ENCODE measurements at regions not wholly inside any gene's neighbourhood (a gene's known extent, or its start where the extent isn't known, plus 50 kb on each side); places are given as distances from the start of the nearest gene placed in this dataset.

DNA sequence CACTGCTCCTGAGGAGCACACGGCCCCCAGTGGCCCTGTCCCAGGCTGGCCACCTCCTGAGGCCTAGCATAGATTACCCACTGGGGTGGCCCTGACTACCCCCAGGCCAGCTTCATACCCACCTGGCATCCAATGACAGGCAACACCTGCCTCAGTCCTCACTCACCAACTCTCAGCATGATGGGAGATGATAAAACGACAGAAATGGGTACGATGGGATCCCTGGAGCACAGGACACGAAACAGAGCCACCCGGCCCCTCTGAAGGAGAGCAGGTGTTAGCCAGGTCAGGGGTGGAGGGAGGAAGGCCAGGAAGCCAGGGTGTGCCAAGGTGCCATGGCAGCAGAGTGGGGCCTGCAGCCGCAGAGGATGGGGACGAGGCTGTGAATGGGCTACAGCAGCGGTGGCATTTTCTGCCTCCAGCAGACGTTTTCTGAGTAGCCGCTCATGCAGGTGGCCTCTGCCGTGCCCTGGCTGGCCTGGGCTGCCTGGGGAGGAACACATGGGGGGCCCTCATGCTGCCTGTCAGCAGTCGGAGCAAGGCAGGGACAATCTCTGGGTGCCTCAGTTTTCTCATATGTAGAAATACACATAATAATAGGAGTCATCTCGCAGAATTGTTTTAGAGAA, 50.2 kb upstream of the FGF3 start:
- TF ChIP-seq, protein P1, sequence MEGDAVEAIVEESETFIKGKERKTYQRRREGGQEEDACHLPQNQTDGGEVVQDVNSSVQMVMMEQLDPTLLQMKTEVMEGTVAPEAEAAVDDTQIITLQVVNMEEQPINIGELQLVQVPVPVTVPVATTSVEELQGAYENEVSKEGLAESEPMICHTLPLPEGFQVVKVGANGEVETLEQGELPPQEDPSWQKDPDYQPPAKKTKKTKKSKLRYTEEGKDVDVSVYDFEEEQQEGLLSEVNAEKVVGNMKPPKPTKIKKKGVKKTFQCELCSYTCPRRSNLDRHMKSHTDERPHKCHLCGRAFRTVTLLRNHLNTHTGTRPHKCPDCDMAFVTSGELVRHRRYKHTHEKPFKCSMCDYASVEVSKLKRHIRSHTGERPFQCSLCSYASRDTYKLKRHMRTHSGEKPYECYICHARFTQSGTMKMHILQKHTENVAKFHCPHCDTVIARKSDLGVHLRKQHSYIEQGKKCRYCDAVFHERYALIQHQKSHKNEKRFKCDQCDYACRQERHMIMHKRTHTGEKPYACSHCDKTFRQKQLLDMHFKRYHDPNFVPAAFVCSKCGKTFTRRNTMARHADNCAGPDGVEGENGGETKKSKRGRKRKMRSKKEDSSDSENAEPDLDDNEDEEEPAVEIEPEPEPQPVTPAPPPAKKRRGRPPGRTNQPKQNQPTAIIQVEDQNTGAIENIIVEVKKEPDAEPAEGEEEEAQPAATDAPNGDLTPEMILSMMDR (IDR thresholded peaks at IDR 0.05; ENCODE audit: control insufficient read depth, insufficient read depth, low read depth, low read length, missing control alignments) = no peak
- no peak overlapping the region for H3K4me3 ChIP-seq (ENCODE audit: control insufficient read depth, low read depth, low read length)
- DNase-seq (ENCODE audit: low read depth) = no peak

DNA sequence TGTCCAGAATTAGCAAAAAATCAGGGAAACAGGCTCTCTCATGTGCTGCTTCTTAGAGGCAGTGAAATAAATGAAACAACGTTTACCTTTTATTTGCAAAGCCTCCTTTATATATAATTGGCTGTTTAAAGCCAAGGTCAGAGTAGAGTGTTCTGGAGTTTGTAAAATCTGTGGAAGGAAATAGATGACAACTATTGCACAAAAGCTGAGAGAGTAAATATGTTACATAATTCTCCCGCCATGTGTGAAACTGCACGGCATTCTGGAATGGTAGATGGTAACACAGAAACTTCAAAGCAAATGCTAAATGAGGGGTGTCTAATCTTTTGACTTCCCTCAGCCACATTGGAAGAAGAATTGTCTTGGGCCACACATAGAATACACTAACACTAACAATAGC, 51.5 kb upstream of the FGF3 start:
- TF ChIP-seq, protein P1 (IDR thresholded peaks at IDR 0.05; ENCODE audit: control insufficient read depth, insufficient read depth, low read depth, low read length, missing control alignments) = no peak
- DNase-seq (ENCODE audit: low read depth) = no peak
- no peak overlapping the region for H3K4me3 ChIP-seq (ENCODE audit: control insufficient read depth, low read depth, low read length)

DNA sequence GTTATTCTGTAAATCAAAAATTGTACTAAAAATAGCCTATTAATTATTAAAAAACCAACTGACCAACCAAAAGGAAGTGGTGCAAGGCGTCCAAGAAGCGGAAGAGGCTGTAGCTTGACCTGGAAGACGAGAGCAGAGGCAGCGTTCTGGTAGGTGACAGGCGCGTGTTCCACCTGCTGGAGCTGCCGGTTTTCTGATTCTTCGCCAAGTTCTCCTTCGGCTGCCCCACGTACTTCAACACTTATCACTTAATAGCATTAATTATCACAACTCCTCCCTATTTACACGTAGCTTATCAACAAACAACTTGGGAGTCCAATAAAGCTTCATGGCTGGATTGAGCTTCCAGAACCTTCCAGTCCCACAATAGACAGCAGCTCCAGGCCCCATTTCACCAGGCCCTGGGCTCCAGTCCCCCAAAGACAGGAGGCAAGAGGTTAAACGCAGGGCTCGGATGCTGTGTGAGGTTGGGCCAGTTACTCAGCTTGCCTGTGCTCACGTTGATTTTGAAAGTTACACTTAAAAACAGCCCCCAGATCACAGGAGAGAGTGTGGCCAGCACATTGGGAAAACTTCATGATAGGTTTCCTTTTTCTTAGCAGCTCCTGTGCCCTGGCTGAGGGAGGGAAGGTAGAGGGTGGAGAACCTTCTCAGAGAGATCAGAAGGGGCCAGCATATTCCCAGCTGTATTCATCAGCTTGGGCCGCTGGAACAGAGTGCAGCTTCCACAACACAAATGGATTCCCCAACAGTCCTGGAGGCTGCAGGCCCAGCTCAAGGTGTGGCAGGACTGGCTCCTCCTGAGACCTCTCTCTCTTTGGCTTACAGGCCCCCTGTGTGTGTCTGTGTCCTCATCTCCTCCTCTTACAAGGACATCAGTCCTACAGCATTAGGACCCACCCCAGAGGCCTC, 54.2 kb upstream of the FGF3 start:
- no peak overlapping the region for H3K4me3 ChIP-seq (ENCODE audit: control insufficient read depth, low read depth, low read length)
- TF ChIP-seq, protein P1 (IDR thresholded peaks at IDR 0.05; ENCODE audit: control insufficient read depth, insufficient read depth, low read depth, low read length, missing control alignments) = no peak
- no peak for DNase-seq (ENCODE audit: low read depth)

DNA sequence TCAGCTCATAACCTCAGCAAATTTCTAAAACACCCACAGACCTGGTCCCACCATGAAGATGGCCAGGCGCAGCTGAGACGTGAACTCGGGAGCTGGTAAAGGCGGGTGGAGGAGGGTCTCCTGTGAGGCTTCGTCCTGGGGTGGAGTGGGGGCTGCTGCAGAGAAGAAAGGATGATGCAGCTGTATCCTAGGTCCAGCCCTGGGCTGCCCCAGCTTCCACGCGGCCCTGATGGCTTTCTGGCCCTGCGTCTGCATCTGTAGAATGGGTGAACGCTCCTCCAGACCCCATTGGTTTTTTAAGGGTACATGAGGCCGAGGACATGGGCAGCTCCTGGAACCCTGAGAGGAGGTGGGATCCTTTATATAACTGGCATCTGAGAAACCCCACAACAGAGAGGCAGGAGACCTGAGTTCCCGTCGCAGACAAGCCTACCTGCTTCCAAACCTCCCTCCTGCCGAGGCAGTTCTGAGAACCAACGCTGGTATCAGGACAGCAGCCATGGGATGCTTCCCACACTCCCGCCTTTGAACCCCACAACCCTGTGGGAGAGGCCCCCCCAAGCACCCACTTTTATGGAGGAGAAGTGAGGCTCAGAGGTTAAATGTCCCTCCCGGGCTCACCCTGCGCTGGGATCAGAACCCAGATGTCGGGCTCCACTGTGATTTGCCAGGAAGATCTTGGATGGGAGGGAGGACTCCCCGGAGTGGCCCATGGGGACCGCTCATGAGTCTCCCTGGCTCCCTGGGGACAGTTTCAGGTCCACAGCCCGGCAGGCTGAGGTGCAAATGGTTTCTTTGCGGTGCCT, 55.2 kb upstream of the FGF3 start:
- H3K4me3 ChIP-seq (ENCODE audit: control insufficient read depth, low read depth, low read length) = no peak overlapping the region
- TF ChIP-seq, protein P1 (IDR thresholded peaks at IDR 0.05; ENCODE audit: control insufficient read depth, insufficient read depth, low read depth, low read length, missing control alignments) = no peak
- DNase-seq (ENCODE audit: low read depth) = no peak

DNA sequence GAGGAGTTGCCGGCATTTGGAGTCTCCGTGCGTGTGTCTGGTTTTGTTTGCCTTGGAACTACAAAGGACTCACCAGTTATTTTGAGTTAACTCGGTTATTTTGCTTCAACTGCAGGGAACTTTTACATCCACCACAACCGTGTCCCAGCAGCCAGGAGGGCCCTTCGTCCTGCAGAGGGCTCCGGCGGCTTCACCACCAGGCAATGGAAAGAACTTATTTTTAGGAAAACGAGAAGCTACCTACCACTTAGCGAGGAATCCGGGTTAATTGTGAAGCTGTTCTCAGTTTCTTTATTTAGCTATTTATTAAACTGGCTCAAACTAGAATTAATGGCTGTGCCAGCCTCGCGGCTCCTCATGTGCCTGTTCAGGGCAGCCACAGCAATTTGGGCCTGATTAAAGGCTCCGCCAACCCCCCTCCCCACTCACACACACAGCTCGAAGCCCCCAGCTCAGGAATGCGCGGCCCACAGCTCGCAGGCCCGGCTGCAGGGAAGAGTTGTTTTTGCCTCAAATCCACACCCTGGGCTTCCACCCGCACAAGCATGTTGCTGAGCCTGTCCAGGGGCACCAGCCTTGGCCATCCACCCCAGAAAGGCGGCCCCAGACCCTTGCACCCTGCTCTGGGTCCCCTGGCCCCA, 55.9 kb upstream of the FGF3 start:
- H3K4me3 ChIP-seq (ENCODE audit: control insufficient read depth, low read depth, low read length) = no peak overlapping the region
- TF ChIP-seq, protein P1 (IDR thresholded peaks at IDR 0.05; ENCODE audit: control insufficient read depth, insufficient read depth, low read depth, low read length, missing control alignments) = no peak
- no peak for DNase-seq (ENCODE audit: low read depth)

DNA sequence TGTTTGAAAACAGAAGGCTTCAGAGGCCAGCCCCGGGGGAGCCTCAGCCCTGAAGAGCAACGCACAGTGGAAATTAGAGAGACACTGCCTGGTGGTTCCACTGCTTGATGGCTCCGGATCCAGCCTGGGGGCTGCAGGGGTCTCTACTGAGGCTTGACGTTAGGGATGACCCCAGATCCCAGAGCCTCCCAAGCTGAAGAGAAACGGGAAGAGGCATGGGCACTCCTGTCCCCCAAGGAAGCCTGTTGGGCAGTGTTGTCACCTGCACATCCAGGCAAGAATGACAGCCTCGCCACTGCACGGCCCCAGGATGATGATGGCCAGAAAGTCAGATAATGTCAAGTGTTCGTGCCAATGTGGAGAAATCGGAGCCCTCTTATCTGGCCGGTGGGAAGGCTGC, 56.8 kb upstream of the FGF3 start:
- TF ChIP-seq, protein P1 (IDR thresholded peaks at IDR 0.05; ENCODE audit: control insufficient read depth, insufficient read depth, low read depth, low read length, missing control alignments) = no peak

More for the DNA sequence above, 56.8 kb upstream of the FGF3 start:
- no peak for DNase-seq (ENCODE audit: low read depth)
- no peak overlapping the region for H3K4me3 ChIP-seq (ENCODE audit: control insufficient read depth, low read depth, low read length)

Measured in AG09309 (cell line).